HG03060 (cell line): ENCODE measurements at regions not wholly inside any gene's neighbourhood (a gene's known extent, or its start where the extent isn't known, plus 50 kb on each side); places are given as distances from the start of the nearest gene placed in this dataset.

Source experiments
- ATAC-seq: cut with Tn5 transposase; IDR thresholded peaks from one replicate; pipeline ENCODE4 v1.9.1; 2021; ENCODE audit warnings: low read depth, moderate number of reproducible peaks; ENCODE audit not compliant: unreplicated experiment

DNA sequence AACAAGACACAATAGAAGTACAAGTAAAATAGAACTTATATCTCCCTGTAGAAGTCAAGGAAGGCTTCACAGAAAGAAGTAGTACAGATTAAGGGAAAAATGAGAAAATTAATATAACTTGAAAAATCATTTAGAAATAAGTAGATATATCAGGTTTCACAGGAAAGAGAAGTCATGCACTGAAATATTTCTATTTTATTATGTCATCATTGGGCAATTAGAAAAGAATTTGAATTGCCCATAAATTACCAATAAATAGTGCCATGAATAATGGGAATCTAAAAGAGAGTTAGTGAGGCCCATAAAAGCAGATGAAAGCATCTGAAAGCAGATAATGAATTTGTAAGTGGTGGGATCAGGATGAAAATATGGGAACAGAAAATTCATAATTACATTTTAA lies 1597.8 kb downstream of the PLA2G4A start:
- no peak for ATAC-seq

DNA sequence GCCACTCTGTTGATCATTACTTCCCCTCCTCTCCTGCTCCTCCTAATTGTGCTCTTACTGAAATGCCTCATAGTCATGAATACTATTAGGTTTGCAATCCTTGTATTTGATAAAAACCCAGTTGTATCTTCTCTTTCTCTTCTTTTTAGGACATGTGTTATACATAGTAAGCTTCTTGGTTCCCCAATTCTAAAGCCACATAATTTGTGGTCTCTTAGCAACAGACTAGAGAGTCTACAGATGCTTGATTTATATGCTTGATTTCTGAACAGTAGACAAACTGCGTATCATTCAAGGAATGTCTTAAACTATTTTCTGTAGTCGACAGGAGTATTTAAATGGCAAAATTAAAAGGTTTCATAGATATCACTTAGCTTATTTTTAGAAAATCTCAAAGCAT lies 1598.9 kb downstream of the PLA2G4A start:
- ATAC-seq, result no peak

DNA sequence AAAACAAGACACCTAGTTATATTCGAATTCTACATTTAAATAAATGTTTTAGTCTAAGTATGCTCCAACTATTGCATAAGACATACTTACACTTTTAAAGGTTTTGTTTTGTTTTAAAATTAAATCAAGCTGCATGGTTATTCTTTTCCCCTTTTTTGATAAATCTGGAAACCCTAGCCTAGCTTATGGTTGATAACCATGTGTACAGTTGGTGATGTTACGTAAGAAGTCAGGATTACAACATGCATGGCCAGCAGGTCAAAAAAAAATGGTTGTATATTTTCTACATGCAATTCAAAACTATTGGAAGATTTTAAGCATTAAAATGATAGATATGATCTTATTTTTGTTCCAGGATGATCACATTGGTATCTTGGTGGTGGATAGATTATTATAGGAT lies 1600.6 kb downstream of the PLA2G4A start:
- no peak for ATAC-seq

DNA sequence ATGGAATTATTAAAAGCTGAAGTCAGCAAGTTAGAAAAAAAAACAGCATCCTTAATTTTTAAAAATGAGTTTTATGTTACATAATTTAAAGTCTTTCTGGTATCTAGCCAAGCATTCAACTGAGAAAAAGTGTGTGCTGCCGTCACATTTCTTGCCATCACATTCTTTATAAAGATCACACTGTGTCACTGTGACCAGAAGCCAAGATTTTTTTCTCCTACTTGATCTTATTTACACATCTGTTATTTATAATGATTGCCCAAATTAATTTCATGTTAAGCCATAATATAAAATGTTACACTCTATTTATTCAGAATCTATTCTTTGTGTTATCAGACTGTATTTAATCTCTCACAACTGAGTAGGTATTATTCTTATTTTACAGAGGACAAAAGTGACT lies 1603.7 kb downstream of the PLA2G4A start:
- ATAC-seq, result no peak

DNA sequence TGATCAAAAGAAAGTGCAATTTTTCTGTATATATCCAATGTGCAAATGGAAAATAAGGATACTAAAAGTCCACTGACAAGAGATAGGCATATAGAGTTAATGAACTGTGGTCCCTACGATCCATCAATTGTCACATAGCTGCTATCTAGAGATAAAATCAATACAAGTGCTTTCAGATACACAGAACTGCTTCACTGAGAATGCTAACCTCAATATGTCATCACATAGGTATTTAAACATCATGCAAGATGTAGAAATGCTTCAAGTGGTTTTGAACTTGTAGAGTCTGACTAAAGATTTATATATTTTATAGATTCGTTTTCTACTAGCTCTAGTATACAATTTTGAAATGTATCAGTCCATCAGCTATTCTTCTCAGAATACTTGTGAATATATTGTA lies 1604.7 kb downstream of the PLA2G4A start:
- no peak for ATAC-seq

DNA sequence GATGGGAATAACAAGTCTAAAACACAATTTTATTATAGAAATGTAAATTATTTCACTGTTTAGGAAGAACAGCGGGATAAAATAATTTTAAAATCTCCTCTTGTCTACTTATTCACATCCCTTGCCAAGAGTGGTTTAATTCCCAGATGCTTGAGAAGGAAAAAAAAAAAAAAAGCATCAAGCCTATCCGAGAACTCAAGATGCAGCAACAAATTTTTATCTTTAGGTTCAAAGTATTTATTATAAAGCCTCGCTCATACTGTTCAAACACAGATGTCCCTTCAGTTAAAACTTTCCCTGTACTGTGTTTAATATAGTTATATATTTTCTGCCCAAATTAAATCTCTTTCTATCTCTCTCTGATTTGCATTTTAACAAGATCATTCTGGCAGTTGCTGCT lies 1615.8 kb downstream of the PLA2G4A start:
- ATAC-seq, result no peak

DNA sequence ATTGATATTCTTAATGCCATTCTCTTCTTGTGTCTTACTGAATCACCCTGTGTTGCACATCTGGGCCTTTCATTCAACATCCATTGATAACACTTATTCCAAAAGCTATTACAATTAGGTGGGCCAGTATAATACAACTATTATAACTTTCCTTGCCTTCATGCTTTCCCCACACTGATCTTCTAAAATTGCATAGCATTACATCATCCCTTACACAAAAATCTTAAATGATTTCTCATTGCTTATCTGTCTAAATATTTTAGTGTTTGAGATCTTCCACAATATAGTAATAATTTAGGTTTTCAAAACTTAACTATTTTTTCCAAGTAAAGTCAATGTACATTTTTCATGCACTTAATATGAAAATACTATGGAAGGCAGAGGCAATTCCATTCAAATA lies 1634.1 kb downstream of the PLA2G4A start:
- ATAC-seq, result no peak

DNA sequence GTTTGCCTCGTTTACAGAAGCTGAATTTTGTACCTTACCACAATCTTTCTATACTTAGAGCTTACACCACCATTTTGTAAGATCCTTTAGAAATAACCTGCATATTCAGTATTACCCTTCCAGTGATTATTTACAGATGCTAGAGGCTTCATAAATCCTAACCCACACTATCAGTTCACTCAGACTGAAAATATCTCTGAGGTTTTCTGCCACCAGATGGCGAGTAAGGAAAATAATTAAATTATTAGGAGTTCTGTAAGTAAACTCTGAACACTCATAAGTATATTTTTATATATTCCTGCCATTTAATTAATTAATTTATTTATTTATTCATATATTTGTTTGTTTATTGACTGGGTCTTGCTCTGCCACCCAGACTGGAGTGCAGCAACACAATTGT lies 1635.2 kb downstream of the PLA2G4A start:
- no peak for ATAC-seq

DNA sequence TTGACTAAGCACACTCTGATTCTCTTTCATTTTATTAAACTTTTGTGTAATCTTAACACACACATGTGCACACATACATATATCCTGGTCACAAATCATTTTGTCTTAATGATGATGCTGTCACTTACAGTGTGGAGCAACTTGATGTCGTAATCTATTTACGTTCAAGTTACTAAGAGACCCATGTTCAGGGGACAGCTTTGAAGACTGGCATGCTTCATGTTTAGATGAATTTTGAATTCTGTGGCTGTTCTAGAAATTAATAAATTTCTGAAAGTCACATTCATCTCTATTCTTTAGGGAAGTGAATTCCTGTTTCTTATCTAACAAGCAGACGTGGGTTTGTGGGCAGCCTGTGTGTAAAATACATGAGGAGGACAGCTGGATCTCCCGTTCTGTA lies 1637.8 kb downstream of the PLA2G4A start:
- no peak for ATAC-seq

DNA sequence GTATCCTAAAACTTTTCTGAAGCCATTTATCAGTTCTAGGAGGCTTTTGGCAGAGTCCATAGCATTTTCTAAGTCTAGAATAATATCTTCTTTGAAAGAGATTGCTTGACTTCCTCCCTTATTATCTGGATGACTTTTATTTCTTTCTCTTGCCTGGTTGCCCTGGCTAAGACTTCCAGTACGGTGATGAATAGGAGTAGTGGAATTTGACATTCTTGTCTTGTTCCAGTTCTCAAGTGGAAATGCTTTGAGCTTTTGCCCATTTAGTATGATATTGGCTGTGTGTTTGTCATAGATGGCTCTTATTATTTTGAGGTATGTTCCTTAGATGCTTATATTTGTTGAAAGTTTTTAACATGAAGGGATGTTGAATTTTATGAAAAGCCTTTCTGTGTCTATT lies 1647.9 kb downstream of the PLA2G4A start:
- no peak for ATAC-seq

DNA sequence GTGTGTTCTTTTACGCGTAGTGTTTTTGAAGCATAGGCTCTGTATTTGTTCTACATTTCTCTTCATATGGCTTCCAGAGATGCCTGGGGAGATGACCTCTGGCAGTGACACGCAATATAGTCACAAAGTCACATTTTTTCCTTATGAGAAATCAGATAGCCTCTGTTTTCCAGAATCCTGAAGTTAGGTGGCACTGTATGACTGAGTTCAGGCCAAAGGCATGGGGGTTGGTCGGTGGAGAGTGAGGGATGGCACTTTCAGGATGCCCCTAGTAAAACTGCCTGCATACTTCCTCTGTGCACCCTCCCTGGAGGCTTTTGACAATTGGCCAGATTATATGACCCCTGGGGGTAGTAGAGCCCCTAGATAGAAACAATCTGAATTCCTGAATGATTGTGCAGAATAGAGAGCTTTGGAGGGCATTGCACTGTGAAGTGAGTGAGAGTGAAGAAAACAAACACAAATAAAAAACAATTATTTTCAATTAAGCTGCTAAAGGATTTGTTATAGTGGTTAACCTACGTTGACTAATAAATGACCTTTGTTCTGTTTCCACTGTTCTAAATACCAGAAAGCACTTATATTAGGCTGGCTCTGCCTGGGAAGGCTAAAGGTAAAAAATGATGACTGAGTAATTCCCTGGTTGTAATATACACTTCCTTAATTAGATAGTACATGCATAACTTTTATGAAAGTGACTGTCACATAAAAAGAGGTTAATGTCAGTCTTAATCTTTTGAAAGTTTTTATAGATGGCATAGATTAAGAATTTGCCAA lies 1660.8 kb downstream of the PLA2G4A start:
- no peak for ATAC-seq

DNA sequence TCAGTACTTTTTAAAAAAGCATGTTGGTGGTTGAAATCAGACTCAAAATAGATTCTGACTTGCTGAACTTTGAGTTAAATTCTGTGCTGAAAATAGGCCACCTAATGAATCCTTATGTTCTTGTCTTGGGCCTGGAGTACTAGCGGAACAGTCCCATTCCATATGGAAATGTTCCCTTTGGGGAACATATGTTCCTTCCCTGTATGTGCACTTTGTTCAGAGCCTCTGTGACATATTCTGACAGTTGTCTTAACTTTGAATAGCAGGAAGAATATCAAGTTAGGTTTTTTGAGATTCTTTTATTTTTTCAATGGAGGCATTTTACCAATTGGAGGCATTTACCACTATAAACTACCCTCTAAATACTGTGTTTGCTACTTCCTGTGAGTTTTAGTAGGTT lies 1667.8 kb downstream of the PLA2G4A start:
- ATAC-seq, result no peak

DNA sequence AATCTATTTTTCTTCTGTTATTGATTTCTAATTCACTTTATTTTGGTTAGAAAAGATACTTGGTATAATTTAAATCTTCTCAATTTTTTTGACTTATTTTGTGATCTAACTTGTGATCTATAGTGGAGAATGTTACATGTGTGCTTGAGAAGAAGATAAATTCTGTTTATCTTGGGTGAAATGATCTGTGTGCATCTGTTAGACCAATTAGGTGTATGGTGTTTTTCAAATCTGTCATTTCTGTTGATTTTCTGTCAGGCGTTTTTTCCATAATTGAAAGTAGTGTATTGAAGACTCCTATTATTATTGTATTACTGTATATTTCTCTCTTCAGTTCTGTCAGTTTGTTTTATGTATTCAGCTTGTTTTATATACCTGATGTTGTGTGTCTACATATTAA lies 1668.3 kb downstream of the PLA2G4A start:
- no peak for ATAC-seq

DNA sequence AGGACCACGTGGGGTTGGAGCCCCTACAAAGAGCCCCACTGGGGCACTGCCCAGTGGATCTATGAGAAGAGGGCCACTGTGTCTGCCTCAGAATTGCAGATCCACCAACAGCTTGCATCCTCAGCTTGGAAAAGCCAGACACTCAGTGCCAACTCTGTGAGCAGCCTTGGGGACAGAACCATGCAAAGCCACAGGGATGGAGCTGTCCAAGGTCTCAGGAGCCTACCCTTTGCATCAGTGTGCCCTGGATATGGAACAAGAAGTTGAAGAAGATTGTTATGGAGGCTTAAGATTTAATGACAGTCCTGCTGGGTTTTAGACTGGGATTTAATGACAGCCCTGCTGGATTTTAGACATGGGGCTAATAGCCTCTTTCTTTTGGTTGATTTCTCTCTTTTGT lies 1670.9 kb downstream of the PLA2G4A start:
- no peak for ATAC-seq

DNA sequence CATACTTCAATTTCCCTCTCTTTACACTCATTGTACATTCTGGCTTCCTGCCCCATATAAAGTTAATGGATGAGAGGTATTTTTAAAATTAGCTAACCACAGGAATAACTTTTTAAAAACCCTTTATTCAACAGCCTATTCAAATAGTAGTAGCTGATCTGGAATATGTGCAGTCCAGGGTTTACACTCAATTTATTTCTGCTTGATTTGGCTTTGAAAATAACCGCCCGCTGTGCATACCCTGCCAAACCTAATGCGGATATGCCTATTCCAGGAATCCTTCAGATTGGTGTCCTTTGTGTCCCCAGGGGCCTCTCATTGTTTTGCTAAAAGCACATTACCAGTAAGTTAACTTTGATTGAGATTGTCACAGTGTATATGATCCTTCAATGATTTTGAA lies 1686.2 kb downstream of the PLA2G4A start:
- ATAC-seq, result no peak

DNA sequence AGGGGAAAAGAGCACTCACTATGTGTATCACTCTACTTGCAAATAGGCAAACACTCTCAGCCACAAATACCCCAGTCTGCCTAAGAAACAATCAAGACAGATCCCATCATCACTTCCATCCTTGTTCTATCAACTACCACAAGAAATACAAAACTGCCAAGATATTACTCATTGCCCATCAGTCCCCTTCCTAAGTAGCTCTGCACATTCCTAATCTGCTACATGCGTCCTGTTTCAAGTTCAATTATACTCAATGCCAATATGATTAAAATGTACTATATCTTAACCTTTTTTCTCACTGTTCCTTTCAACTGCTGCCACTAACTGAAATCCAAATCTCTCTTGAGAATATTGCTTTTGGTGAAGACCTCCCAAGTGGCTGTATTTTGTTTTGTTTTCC lies 1688.4 kb downstream of the PLA2G4A start:
- no peak for ATAC-seq

DNA sequence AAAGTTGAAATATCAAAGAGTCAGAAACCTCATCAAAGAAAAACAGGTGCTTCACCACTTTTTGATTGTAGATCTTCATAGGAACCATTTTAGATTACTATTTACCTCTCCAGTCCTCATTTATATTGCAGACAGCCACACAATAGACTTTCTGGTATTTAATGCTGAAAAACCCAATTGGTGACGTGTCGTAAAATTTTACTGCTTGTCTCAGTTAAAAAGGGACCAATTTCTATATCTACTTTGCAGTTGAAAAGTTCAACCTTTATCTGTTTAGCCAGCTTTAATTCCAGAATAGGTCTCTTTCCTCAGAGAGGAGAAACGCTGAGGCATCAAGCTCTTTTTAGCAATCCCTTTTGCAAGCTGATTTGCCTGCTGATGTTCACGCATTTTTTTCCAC lies 1722.4 kb downstream of the PLA2G4A start:
- no peak for ATAC-seq

DNA sequence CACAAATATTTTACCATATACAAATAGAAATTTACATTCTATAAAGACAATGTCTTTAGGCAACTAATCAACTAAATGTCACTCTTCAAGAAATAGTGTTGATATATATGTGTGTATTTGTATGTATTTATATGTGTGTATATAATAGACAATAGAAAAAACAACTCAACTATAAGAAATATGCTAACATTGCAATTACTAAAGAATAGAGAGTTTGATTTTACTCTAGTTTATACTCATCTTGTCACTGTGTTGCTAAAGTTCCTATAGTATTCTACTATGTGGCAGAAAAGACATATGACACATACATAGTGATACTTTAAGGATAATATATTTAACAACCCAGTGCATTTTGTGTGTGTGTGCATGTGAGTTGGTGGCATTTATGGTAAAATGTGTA lies 1728.3 kb downstream of the PLA2G4A start:
- ATAC-seq, result no peak

DNA sequence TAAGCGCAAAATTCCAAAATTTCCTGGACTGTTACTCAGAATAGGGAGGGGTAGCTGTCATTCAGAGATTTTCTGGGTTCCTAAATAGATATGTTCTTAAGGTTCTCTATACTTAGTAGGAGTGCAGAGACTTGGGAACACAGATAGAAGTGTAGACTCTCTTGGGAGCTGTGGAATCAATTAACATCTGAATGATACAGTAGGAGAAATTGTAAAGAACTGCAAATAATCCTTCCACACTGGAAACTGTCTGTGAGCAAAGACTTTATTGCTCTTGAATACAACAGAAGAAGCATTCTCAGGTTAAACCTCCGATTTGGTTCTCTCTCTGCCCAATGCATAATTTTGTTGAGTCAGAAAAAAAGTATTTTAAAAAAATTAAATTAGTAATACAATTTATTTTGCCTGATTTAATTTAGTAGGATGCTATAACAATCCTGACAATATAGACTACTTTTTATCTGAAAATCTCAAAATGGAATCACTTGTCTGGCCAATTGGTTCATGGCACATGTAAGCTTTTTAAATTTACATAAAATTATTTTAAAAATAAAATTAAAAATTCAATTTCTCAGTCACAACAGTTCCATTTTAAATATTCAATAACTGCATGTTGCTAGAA lies 1754.3 kb downstream of the PLA2G4A start:
- ATAC-seq, result no peak

DNA sequence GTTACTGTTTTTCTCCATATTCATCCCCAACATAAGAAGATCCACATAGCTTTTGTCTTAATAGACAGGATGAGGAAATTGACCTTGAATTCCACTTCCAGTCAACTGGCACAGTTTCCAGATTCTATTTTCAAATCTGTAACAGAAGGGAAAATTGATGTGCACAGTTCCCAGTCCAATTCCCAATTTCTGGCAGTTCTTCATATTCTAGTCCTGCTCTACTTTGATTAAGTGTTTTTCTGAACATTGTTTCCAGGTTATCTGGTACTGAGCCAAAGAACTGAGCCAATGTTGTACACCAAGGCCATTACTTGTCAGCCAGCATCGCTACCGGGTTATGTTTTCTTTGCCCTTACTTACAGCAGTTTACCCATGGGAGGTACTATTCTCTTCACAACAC lies 1755.4 kb downstream of the PLA2G4A start:
- no peak for ATAC-seq

DNA sequence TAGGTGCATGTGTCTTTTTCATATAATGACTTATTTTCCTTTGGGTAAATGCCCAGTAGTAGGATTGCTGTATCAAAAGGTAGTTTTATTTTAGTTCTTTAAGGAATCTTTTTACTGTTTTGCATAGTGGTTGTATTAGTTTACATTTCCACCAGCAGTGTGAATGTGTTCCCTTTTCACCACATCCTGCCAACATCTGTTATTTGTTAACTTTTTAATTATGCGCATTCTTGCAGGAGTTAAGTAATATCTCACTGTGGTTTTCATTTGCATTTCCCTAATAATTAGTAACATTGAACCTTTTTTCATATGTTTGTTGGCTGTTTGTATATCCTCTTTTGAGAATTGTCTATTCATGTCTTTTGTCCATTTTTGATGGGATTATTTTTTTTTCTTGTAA lies 1761.9 kb downstream of the PLA2G4A start:
- ATAC-seq, result no peak

DNA sequence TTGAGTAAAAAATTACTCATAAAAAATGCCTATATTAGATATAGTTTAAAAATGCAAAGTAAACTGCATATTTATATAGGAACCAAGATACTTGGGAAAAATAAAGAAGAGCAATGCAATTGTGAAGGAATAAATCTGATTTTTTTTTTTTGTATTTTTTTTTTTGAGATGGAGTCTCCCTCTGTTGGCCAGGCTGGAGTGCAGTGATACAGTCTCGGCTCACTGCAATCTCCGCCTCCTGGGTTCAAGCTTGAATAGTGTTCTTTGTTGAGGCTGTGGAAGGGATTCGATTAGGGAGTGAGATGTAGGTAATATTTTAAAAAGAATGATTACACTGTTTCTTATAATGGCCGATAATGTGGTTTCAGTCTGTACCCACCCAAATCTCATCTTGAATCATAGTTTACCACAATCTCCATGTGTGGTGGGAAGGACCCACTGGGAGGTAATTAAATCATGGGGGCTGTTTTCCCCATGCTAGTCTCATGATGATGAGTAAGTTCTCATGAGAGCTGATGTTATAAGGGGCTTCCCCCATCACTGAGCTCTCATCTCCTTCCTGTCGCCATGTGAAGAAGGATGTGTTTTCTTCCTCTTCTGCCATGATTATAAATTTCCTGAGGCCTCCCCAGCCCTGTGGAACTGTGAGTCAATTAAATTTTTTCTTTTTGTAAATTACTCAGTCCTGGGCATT lies 1765.9 kb downstream of the PLA2G4A start:
- no peak for ATAC-seq
